CD4-positive, alpha-beta T cell treated with Interleukin-1 beta for 1 hour (primary cell): ENCODE measurements at regions not wholly inside any gene's neighbourhood (a gene's known extent, or its start where the extent isn't known, plus 50 kb on each side); places are given as distances from the start of the nearest gene placed in this dataset.

Source experiments
- DNase-seq, 2 donors: peaks; one replicate each; pipeline ENCODE4 v3.0.0-alpha.2; 2020 to 2022

- DNase-seq, result no peak
These were observed 284.4 kb downstream of the NDFIP2 start for GRCh38 chr13:79765331-79765730.

DNA sequence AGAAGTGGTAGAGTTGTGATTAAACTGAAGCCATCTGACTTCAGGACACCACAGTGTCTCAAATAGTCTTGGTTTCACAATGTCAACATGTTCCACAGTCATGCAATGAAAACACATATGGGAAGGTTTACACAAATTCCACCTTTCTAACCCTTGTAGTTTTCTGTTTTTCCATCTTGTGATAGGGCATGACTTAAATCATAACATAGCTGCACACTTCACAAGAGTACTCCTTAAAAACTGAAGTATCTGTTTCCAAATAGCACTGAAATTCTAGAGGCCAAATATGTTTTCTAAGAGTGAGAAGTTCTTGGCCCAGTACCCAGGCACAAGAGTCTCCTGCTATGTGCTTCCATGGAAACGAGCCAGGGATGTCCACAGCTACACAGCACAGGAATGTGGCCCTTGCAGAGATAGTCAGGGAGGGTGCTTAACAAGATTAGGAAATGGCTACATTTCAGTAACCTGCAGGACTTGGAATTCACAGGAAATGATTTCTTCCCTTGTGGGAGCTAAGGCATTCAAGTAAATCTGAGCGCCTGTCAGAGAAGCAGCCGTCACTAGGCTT, 269.1 kb downstream of the NDFIP2 start:
- DNase-seq, result no peak

DNA sequence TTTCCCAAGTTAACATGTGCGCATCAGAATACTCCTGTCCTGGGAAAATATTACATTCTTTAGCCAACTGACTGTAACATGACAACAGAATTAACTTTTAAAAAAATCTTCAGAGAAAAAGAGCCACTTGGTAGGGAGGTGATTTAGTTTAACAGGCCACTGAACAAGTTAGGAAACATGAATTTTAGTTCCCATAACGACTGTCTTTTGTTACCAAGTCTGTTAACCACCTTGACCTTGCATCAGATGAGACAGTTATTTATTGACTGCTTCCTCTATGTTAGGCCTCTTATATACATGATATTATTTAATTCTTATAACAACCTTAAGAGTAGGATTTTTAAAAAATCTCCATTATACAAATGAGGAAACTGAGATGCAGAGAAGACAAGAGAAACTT, 268.6 kb downstream of the NDFIP2 start:
- DNase-seq, result no peak

GRCh38 chr13:79745081-79745480, 264.1 kb downstream of the NDFIP2 start:
- DNase-seq, result no peak

DNA sequence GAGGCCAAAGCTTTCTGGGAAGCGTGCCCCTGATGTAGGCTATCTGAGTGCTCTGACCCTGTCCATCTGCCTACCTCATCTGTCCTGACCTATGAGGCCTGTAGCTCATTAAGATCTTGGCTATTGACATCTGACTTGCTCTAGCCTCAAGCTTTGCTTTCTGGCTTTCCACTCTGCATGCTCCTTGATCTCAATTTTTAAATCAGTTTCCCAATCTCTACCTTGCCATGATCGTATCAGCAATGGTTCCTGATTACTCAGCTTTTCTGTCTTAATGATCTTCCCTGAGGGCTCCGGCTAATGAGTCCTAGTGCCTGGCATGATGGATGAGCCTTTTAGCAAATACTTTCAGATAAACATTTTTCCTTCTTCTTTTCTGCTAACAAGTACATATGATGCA, 262.0 kb downstream of the NDFIP2 start:
- DNase-seq, result no peak

- DNase-seq, result no peak
These were observed 260.0 kb downstream of the NDFIP2 start for GRCh38 chr13:79740991-79741390.

- no peak for DNase-seq
These were observed 255.4 kb downstream of the NDFIP2 start for GRCh38 chr13:79736356-79736755.

DNA sequence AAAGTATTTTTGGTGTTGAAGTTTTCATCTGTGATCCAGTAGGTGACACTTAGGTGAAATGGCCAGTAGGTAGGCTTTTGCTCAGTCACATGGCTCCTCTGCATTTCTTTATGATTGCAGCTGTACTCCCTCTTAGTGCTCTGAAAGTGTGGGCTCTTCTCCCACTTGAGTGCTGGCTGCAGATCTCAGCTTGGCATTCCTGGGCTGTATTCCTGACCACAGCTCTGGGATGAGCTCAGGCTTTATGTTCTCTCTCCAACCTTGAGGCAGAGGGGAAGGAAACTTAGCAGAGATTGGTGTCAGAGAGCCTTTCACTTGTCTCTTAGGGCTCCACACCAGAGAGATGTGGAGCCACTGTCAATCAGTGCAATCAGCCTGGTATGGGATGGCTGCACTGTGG, 254.3 kb downstream of the NDFIP2 start:
- no peak for DNase-seq

DNA sequence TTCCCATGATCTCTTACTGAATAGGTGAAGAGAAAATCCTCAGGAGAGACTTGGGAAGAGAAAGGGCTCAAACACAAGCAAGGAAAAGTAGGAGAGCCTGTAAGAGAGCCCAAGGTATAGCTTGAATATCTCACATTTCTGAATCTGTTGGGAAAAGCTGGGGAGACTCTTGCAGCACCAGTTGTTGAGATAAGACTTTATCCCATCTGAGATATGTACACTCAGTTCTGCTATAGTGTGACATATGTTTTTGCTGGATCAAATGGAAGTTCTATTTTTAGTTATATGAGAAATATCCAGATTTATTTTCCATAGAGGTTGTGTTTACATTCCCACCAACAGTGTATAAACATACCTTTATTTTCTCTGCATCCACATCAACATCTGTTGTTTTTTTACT, 246.1 kb downstream of the NDFIP2 start:
- no peak for DNase-seq

GRCh38 chr13:79725841-79726240, 244.9 kb downstream of the NDFIP2 start:
- DNase-seq, result no peak

DNA sequence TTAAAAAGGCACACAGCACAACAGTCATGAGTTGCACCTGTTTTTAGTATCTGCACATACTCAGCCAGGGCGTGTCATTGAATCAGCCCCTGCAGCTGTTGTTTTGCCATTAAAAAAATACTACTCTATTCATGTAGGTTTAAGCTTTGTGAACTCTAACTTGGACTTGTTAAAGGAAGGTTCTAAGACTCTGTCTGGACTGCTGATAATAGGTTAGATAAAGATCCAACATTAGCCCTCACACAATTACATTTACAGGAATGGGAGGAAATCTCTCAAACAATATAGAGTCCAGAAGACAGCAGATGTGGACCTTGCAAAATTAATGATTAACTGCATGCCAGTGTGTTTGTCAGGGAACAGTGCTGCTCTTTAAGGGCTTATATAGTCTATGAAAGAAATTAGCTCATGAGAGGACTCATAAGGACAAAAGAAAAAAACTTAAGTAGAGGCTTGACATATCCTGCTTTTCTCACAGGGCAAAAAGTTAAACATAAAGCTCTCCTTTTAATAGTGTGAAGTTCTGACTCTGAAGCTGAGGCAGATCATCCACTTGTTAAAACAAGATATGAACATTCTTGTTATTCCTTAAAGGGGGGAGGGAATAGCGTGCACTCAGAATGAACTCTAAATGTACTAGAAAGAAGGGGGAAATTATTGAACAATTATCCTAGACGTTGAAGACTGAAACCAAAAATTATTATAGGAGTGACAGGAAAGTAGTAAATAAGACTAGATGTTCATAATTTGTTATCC, 243.6 kb downstream of the NDFIP2 start:
- no peak for DNase-seq

- no peak for DNase-seq
These were observed 242.6 kb downstream of the NDFIP2 start for GRCh38 chr13:79723519-79724024.

GRCh38 chr13:79722885-79723445, 242.0 kb downstream of the NDFIP2 start:
- DNase-seq, result no peak

GRCh38 chr13:79716191-79716590, 235.2 kb downstream of the NDFIP2 start:
- no peak for DNase-seq

GRCh38 chr13:79711631-79712030, 230.7 kb downstream of the NDFIP2 start:
- no peak for DNase-seq

DNA sequence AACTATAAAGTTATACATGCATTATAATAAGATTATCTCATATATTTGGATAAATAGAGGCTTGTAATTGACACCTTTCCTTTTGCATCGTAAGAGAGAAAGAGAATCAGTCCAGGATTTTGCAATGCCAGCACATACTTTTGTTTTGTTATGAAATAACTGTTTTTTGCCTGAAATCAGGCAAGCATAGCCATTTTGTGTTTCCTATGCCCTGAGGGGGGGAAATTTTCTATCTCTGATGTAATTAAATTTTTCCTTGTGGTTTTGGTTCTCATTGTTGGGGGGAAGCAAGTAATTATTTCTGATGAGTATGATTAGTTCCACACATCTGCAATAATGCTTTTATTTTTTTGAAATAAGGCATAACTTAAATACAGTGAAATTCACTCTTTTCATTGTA, 229.4 kb downstream of the NDFIP2 start:
- no peak for DNase-seq

DNA sequence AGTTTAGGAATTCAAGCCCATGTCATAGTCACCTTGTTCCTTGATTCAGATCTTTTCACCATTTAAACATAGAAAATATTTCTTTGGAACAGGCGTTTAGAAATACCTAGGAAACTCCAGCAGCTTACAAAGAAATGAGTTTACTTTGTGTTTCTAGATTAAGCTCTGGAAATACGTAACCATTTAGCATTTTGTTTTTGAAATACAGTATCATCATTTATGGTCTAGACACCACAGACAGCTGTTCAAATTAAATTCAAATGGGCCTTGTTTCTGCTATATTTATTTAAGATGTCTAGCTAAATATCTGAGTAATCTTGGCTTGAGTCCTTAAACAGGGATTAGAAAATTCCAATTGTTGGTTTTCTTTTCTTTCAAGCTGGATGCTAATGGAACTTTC, 228.5 kb downstream of the NDFIP2 start:
- no peak for DNase-seq

GRCh38 chr13:79703772-79704171, 222.8 kb downstream of the NDFIP2 start:
- DNase-seq, result no peak

DNA sequence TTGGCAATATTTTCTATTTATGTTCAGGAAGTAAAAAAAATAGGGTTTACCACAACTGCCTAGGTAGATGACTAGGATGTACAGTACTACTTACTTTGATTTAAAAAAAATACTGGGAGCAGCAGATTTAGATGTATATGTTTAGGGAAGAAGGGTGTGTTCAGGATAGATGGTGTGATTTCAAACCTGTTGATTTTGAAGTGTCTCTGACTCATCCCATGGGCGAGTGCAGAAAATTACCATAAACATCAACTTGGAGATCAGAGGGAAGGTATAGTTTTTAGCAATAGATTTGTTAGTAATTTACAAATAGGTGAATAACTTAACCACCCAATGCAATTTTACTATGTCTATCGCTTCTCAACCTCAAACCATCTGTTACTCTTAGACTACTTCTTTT, 214.8 kb downstream of the NDFIP2 start:
- DNase-seq, result no peak

GRCh38 chr13:79692846-79693245, 211.9 kb downstream of the NDFIP2 start:
- no peak for DNase-seq

DNA sequence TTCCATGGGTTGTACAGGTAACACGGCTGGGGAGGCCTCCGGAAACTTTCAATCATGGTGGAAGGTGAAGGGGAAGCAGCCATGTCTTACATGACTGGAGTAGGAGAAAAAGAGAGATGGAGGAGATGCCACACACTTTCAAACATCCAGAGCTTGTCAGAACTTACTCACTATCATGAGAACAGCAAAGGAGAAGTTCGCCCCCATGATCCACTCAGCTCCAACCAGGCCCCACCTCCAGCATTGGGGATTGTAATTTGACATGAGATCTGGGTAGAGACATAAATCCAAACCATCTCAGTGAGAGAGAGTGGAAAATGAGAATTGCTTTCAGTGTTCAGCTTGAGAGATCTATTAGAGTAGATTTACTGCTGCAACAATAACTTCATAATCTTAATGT, 210.9 kb downstream of the NDFIP2 start:
- DNase-seq, result no peak

GRCh38 chr13:79688741-79689140, 207.8 kb downstream of the NDFIP2 start:
- DNase-seq, result no peak

DNA sequence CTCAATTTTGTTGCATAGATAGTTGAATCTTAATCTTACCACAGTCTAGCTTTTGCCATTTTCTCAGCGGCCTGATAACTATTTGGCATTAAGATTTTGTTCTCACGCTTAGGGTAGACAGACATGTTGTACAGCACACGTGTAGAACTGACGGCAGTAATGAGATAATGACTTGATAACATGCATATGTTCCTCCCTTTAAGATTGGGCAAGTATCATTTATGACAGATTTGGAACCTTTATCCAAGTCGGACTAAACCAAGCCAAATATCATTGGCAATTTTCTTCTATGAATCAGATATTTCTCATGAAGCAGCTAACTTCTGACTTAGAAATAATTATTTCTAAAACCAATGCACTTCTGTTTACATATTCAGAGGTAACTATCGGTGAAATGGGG, 205.5 kb downstream of the NDFIP2 start:
- DNase-seq, result no peak

DNA sequence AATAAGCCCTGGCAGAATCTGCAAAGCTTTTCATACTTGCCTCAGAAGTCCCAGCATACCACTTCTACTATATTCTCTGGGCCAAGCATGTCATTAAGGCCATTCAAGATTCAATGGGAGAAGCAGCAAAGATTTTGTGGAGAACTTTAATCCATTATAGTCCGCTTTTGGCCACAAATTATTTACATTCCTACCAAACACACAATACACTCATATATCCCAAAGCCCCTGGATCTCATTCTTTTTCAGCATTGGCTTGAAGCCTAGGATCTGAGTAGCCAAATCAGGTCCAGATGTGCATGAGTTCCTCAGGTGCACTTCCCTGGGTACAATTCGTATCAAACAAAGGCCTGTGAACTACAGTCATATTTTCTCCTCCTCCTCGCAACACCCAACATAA, 203.4 kb downstream of the NDFIP2 start:
- no peak for DNase-seq

GRCh38 chr13:79682164-79682563, 201.2 kb downstream of the NDFIP2 start:
- DNase-seq, result no peak
